ENCODE measurements at regions not wholly inside any gene's neighbourhood (a gene's known extent, or its start where the extent isn't known, plus 50 kb on each side); places are given as distances from the start of the nearest gene placed in this dataset.

DNA sequence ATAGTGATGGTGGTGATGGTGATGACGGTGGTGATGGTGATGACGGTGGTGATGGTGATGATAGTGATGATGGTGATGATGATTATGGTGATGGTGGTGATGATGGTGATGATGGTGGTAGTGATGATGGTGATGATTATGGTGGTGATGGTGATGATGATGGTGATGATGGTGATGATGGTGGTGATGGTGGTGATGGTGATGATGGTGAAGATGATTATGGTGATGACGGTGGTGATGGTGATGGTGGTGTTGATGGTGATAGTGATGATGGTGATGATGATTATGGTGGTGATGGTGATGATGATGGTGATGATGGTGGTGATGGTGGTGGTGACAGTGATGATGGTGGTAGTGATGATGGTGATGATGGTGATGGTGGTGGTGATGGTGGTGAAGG is 149.2 kb upstream of the IRX1 start:
- TF ChIP-seq CTCF (IDR thresholded peaks at IDR 0.05) (no peak), ZFX (IDR thresholded peaks at IDR 0.05; ENCODE audit: borderline replicate concordance) (no peak)
